NCI-H128 (cell line): ENCODE measurements at regions not wholly inside any gene's neighbourhood (a gene's known extent, or its start where the extent isn't known, plus 50 kb on each side); places are given as distances from the start of the nearest gene placed in this dataset.

Source experiments
- DNase-seq: peaks from one replicate; lab custom pipeline; 2025; ENCODE audit not compliant: unreplicated experiment; lab: John Stamatoyannopoulos, UW

DNA sequence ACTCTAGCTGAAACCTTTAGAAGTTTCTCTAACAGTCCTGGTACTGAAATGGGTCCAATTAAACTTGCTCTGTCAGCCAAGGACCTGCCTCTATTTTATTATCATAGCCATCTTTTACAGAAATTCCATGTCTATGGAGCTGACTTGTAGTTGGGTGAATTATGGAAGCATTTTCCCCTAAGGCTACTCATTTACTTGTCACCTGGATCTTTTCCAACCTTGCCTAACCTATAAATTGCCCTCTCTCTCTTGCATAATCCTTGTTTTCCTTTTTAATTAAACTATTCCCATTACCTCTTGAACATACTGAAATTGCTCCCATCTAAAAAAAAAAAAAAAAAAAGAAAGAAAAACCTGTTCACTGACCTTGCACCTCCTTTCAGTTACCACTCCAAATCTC is 74.6 kb upstream of the DOK6 start:
- no peak for DNase-seq

DNA sequence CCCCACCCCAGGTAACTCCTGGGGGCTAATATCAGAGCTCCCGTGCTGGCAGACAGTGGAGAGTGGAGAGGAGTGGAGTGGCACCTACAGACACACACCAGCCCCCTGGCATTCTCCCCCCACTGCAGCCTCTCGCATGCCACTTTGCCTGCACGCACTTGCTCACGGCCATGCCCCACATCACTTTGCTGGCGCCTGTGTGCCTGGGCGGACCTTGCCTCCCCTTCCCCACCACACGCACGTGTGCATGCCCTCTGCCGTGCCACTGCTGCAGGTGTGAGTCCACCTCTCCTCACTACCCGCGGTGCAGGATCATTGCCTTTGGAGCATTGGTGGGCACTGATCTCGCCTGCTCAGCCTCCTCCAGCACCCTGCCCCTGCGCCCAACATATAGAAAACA is 72.6 kb upstream of the DOK6 start:
- no peak for DNase-seq

DNA sequence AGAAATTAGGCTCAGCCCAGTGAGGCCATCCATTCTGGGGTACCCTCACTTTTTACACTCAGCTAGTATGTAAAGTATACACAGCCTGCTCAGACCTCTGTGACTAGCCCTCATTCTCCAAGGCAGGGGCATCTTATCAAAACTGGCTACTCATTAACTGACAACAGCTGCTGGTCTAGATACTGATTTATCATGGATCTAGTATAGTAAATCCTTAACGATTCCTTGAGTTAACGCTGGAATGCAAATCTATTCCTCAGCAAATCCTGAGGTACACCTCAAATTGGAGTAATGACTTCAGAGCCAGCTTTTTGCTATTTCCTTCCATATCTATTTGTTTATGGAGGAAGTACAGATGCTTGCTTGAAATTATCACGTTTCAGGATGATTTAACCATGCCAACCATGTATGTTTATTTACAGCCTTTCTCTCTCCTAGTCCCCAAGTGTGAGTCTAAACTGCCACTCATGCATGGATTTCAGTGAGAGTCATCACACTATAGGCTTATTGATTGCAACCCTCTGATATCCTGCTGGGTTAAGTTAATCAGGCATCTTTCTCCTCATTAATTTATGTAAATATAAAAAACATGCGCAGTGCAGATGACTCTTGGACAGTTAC is 70.2 kb upstream of the DOK6 start:
- no peak for DNase-seq

DNA sequence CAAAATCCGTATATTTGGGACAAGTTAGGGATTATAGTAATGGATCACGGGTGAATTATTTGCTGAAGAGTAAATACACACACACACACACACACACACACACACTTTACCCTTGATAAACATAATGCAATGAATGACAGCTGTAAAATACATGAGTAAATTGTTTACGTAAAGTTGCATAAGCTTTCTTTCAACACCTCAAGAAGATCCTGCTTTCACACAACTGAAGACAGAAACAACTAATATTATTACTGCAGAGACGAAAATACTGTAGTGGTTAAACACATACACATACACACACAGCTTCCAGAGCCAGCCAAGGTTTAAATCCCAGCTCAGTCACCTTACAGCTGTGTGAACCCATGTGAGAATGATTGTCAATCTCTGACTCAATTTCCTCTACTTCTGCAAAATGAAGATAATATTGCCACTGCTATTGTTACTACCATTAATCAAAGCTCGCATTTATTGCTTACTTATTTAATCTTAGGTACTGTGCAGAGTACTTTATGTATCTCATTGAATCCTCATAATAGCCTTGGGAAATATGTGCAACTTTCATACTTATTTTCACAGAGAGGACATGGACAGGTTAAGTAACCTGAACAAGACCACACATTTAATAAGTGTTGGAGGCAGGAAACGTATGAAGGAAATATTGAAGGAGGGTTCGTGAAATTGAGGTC is 50.6 kb upstream of the DOK6 start:
- DNase-seq, result no peak
